SK-N-SH treated with all-trans-retinoic acid at 6 μM for 48 hours (cell line): ENCODE measurements at regions not wholly inside any gene's neighbourhood (a gene's known extent, or its start where the extent isn't known, plus 50 kb on each side); places are given as distances from the start of the nearest gene placed in this dataset.

ENCODE experiments used
- ATAC-seq: fragments of 200-7000 bp; cut with Tn5 transposase; 3 replicates; pipeline ENCODE4 v1.9.1; 2020; ENCODE audit warnings: mild to moderate bottlenecking, moderate library complexity
- ARNTL ChIP-seq: fragments of 450-650 bp; formaldehyde crosslinking; IDR thresholded peaks from 2 replicates; pipeline ENCODE4 v1.5.0; 2020; ENCODE audit warnings: low read depth, mild to moderate bottlenecking, moderate library complexity, borderline replicate concordance
- BACH2 ChIP-seq: fragments of 250-450 bp; sonication (Bioruptor Pico); IDR thresholded peaks from 2 replicates; pipeline ENCODE4 v1.9.0; 2021; ENCODE audit warnings: mild to moderate bottlenecking, borderline replicate concordance
- CREB5 ChIP-seq: fragments of 250-450 bp; sonication (Bioruptor Pico); IDR thresholded peaks from 2 replicates; pipeline ENCODE4 v1.5.1; 2020; ENCODE audit warnings: low read depth, mild to moderate bottlenecking, moderate library complexity
- CSDC2 ChIP-seq: fragments of 250-450 bp; sonication (Bioruptor Pico); IDR thresholded peaks from 2 replicates; pipeline ENCODE4 v1.5.0; 2020; ENCODE audit warnings: mild to moderate bottlenecking, moderate library complexity
- CSRNP3 ChIP-seq: fragments of 250-450 bp; sonication (Bioruptor Pico); IDR thresholded peaks from 2 replicates; pipeline ENCODE4 v1.5.1; 2021; ENCODE audit warnings: mild to moderate bottlenecking, moderate library complexity
- ESRRG ChIP-seq: fragments of 250-450 bp; sonication (Bioruptor Pico); IDR thresholded peaks from 2 replicates; pipeline ENCODE4 v1.6.1; 2021; ENCODE audit warnings: mild to moderate bottlenecking
- GLIS3 ChIP-seq: fragments of 250-450 bp; sonication (Bioruptor Pico); IDR thresholded peaks from 2 replicates; pipeline ENCODE4 v1.5.0; 2020; ENCODE audit warnings: mild to moderate bottlenecking, moderate library complexity
- ISL1 ChIP-seq: fragments of 250-450 bp; sonication (Bioruptor Pico); IDR thresholded peaks from 2 replicates; pipeline ENCODE4 v2.1.2; 2022; ENCODE audit warnings: mild to moderate bottlenecking, moderate library complexity
- OSR1 ChIP-seq: fragments of 250-450 bp; sonication (Bioruptor Pico); IDR thresholded peaks from 2 replicates; pipeline ENCODE4 v1.8.0; 2022; ENCODE audit warnings: moderate library complexity, mild to moderate bottlenecking, inconsistent platforms
- PATZ1 ChIP-seq: fragments of 250-450 bp; sonication (Bioruptor Pico); IDR thresholded peaks from 2 replicates; pipeline ENCODE4 v1.8.0; 2020; ENCODE audit warnings: mild to moderate bottlenecking, moderate library complexity, borderline replicate concordance
- POU6F1 ChIP-seq: fragments of 250-450 bp; sonication (Bioruptor Pico); IDR thresholded peaks from 2 replicates; pipeline ENCODE4 v1.8.0; 2021; ENCODE audit warnings: low read depth, mild to moderate bottlenecking, moderate library complexity, borderline replicate concordance
- PPARA ChIP-seq: fragments of 250-450 bp; sonication (Bioruptor Pico); IDR thresholded peaks from 2 replicates; pipeline ENCODE4 v1.5.0; 2020; ENCODE audit warnings: mild to moderate bottlenecking, borderline replicate concordance
- RARB ChIP-seq: fragments of 250-450 bp; sonication (Bioruptor Pico); IDR thresholded peaks from 2 replicates; pipeline ENCODE4 v1.8.0; 2021; ENCODE audit warnings: mild to moderate bottlenecking, moderate library complexity
- SNAI2 ChIP-seq: fragments of 250-450 bp; sonication (Bioruptor Pico); IDR thresholded peaks from 2 replicates; pipeline ENCODE4 v1.5.0; 2020; ENCODE audit warnings: mild to moderate bottlenecking, moderate library complexity
- TCF4 ChIP-seq: fragments of 250-450 bp; sonication (Bioruptor Pico); IDR thresholded peaks from 2 replicates; pipeline ENCODE4 v1.8.0; 2021; ENCODE audit warnings: mild to moderate bottlenecking, moderate library complexity, borderline replicate concordance
- TOX ChIP-seq: fragments of 250-450 bp; sonication (Bioruptor Pico); IDR thresholded peaks from 2 replicates; pipeline ENCODE4 v1.8.0; 2021; ENCODE audit warnings: mild to moderate bottlenecking, moderate library complexity, borderline replicate concordance
- TSHZ2 ChIP-seq: fragments of 250-450 bp; sonication (Bioruptor Pico); IDR thresholded peaks from 2 replicates; pipeline ENCODE4 v1.5.0; 2020; ENCODE audit warnings: mild to moderate bottlenecking, moderate library complexity
- ZC3H10 ChIP-seq: fragments of 250-450 bp; sonication (Bioruptor Pico); IDR thresholded peaks from 2 replicates; pipeline ENCODE4 v1.5.1; 2021; ENCODE audit warnings: mild to moderate bottlenecking, moderate library complexity
- ZFP3 ChIP-seq: fragments of 250-450 bp; sonication (Bioruptor Pico); IDR thresholded peaks from 2 replicates; pipeline ENCODE4 v1.5.0; 2020; ENCODE audit warnings: mild to moderate bottlenecking, moderate library complexity
- ZFP30 ChIP-seq: fragments of 450-650 bp; formaldehyde crosslinking; IDR thresholded peaks from 2 replicates; pipeline ENCODE4 v1.5.0; 2022; ENCODE audit warnings: mild to moderate bottlenecking, moderate library complexity
- ZNF565 ChIP-seq: fragments of 450-650 bp; formaldehyde crosslinking; conservative IDR thresholded peaks from 2 replicates; pipeline ENCODE4 v1.5.0; 2020; ENCODE audit warnings: low read depth, mild to moderate bottlenecking, moderate library complexity
- ZNF70 ChIP-seq: fragments of 450-650 bp; formaldehyde crosslinking; IDR thresholded peaks from 2 replicates; pipeline ENCODE4 v1.5.0; 2020; ENCODE audit warnings: mild to moderate bottlenecking, moderate library complexity
- ZNF8 ChIP-seq: fragments of 450-650 bp; formaldehyde crosslinking; IDR thresholded peaks from 2 replicates; pipeline ENCODE4 v1.5.0; 2020; ENCODE audit warnings: mild to moderate bottlenecking, moderate library complexity

GRCh38 chr1:71269818-71270217 lies 189.0 kb upstream of the ZRANB2 start:
- no peak for ATAC-seq
- TF ChIP-seq PPARA (no peak), ZNF70 (CRISPR knock-in tag) (no peak), CSDC2 (no peak), ZFP30 (CRISPR knock-in tag) (no peak), RARB (CRISPR knock-in tag) (no peak), GLIS3 (CRISPR knock-in tag) (no peak), ZNF8 (CRISPR knock-in tag) (no peak), ZC3H10 (CRISPR knock-in tag) (no peak)

GRCh38 chr1:71269179-71269578 lies 188.3 kb upstream of the ZRANB2 start:
- ATAC-seq: no peak
- TF ChIP-seq GLIS3 (CRISPR knock-in tag) (no peak), ZNF70 (CRISPR knock-in tag) (no peak), SNAI2 (CRISPR knock-in tag) (no peak), ESRRG (CRISPR knock-in tag) (no peak), ZFP30 (CRISPR knock-in tag) (no peak), ISL1 (CRISPR knock-in tag) (no peak), CSDC2 (no peak), BACH2 (CRISPR knock-in tag) (no peak), TSHZ2 (no peak), ARNTL (CRISPR knock-in tag) (no peak), TCF4 (CRISPR knock-in tag) (no peak), POU6F1 (no peak), PPARA (no peak), ZFP3 (no peak), OSR1 (CRISPR knock-in tag) (no peak), ZC3H10 (CRISPR knock-in tag) (no peak), ZNF565 (CRISPR knock-in tag) (no peak), PATZ1 (no peak), TOX (CRISPR knock-in tag) (no peak), CSRNP3 (CRISPR knock-in tag) (no peak)

- TF ChIP-seq ZFP30 (CRISPR knock-in tag): no peak
- no peak for TF ChIP-seq RARB (CRISPR knock-in tag)
- no peak for TF ChIP-seq ZFP3
- no peak for ATAC-seq
These were observed 186.4 kb upstream of the ZRANB2 start for GRCh38 chr1:71267220-71267619.

GRCh38 chr1:71264039-71264438 lies 183.2 kb upstream of the ZRANB2 start:
- ATAC-seq: no peak

More at GRCh38 chr1:71264039-71264438, 183.2 kb upstream of the ZRANB2 start:
- no peak for TF ChIP-seq CREB5 (CRISPR knock-in tag)
- TF ChIP-seq ZNF8 (CRISPR knock-in tag): no peak
- no peak for TF ChIP-seq ZFP3
